Stomach smooth muscle (tissue), 2 donors: ENCODE measurements at regions not wholly inside any gene's neighbourhood (a gene's known extent, or its start where the extent isn't known, plus 50 kb on each side); places are given as distances from the start of the nearest gene placed in this dataset.

Experiments used
- H3K27ac ChIP-seq: one replicate; pipeline ENCODE4 v1.7.0; 2013; ENCODE audit warnings: mild to moderate bottlenecking, low read length, inconsistent platforms
- H3K27me3 ChIP-seq, 2 donors: one replicate each; pipeline ENCODE4 v1.7.0; 2013; ENCODE audit warnings: low read length in 2 of 2; ENCODE audit not compliant: insufficient read depth in 2 of 2, control insufficient read depth in 1 of 2
- H3K36me3 ChIP-seq, 2 donors: one replicate each; pipeline ENCODE4 v1.7.0; 2013; ENCODE audit warnings: low read length in 2 of 2; ENCODE audit not compliant: control insufficient read depth in 2 of 2, insufficient read depth in 2 of 2
- H3K4me1 ChIP-seq: one replicate; pipeline ENCODE4 v1.7.0; 2013; ENCODE audit warnings: low read length; ENCODE audit not compliant: control insufficient read depth, insufficient read depth
- H3K4me3 ChIP-seq, 2 donors: one replicate each; pipeline ENCODE4 v1.7.0; 2013; ENCODE audit warnings: low read length in 2 of 2
- H3K9ac ChIP-seq, 2 donors: one replicate each; pipeline ENCODE4 v1.7.0; 2013; ENCODE audit warnings: low read length in 2 of 2, mild to moderate bottlenecking in 1 of 2
- H3K9me3 ChIP-seq, 2 donors: one replicate each; pipeline ENCODE4 v1.7.0; 2013; ENCODE audit warnings: low read length in 2 of 2; ENCODE audit not compliant: control insufficient read depth in 2 of 2
- donor health status: healthy.
- donor health status: Pancreatic carcinoma.

- H3K9ac ChIP-seq = no peak overlapping the region
- H3K4me3 ChIP-seq = no peak overlapping the region
- no peaks in the 10 kb centered on the region for H3K36me3 ChIP-seq
- no peaks in the 10 kb centered on the region for H3K9me3 ChIP-seq
- H3K27me3 ChIP-seq = no peaks in the 10 kb centered on the region
- no peaks in the 10 kb centered on the region for H3K4me1 ChIP-seq
- H3K27ac ChIP-seq = no peak overlapping the region
Measured at GRCh38 chr9:71329873-71330272, 208.5 kb upstream of the TRPM3 start.

- Histone ChIP-seq H3K36me3 (no peaks in the 10 kb centered on the region), H3K4me3 (no peak overlapping the region), H3K9ac (no peak overlapping the region), H3K4me1 (no peaks in the 10 kb centered on the region), H3K9me3 (no peaks in the 10 kb centered on the region), H3K27me3 (no peaks in the 10 kb centered on the region), H3K27ac (no peak overlapping the region)
Measured at GRCh38 chr9:71326360-71326759, 204.9 kb upstream of the TRPM3 start.

- no peaks in the 10 kb centered on the region for H3K4me1 ChIP-seq
- H3K27me3 ChIP-seq = no peaks in the 10 kb centered on the region
- no peak overlapping the region for H3K27ac ChIP-seq
- no peak overlapping the region for H3K9ac ChIP-seq
- no peaks in the 10 kb centered on the region for H3K9me3 ChIP-seq
- H3K36me3 ChIP-seq = no peaks in the 10 kb centered on the region
- no peak overlapping the region for H3K4me3 ChIP-seq
Measured at GRCh38 chr9:71323357-71323756, 201.9 kb upstream of the TRPM3 start.

- Histone ChIP-seq H3K4me3 (no peak overlapping the region), H3K36me3 (no peaks in the 10 kb centered on the region), H3K9me3 (no peaks in the 10 kb centered on the region), H3K27ac (no peak overlapping the region), H3K4me1 (no peaks in the 10 kb centered on the region), H3K9ac (no peak overlapping the region), H3K27me3 (no peaks in the 10 kb centered on the region)
Measured at GRCh38 chr9:71322311-71322710, 200.9 kb upstream of the TRPM3 start.

GRCh38 chr9:71308454-71308853 lies 187.0 kb upstream of the TRPM3 start:
- Histone ChIP-seq H3K36me3 (no peaks in the 10 kb centered on the region), H3K9me3 (no peaks in the 10 kb centered on the region), H3K9ac (no peak overlapping the region), H3K27ac (no peak overlapping the region), H3K4me1 (no peaks in the 10 kb centered on the region), H3K4me3 (no peak overlapping the region), H3K27me3 (no peaks in the 10 kb centered on the region)

- Histone ChIP-seq H3K4me3 (no peak overlapping the region), H3K9ac (no peak overlapping the region)
Measured at GRCh38 chr9:71306134-71306533, 184.7 kb upstream of the TRPM3 start.

GRCh38 chr9:71303351-71303750 lies 181.9 kb upstream of the TRPM3 start:
- Histone ChIP-seq H3K9me3 (no peaks in the 10 kb centered on the region), H3K4me1 (no peaks in the 10 kb centered on the region), H3K9ac (no peak overlapping the region), H3K4me3 (no peak overlapping the region), H3K27ac (no peak overlapping the region), H3K36me3 (no peaks in the 10 kb centered on the region), H3K27me3 (no peaks in the 10 kb centered on the region)

More at GRCh38 chr9:71306134-71306533, 184.7 kb upstream of the TRPM3 start:
- Histone ChIP-seq H3K27me3 (no peaks in the 10 kb centered on the region), H3K36me3 (no peaks in the 10 kb centered on the region), H3K4me1 (no peaks in the 10 kb centered on the region), H3K9me3 (no peaks in the 10 kb centered on the region), H3K27ac (no peak overlapping the region)

- Histone ChIP-seq H3K27ac (no peak overlapping the region), H3K27me3 (no peaks in the 10 kb centered on the region), H3K36me3 (no peaks in the 10 kb centered on the region), H3K9ac (no peak overlapping the region), H3K4me3 (no peak overlapping the region), H3K9me3 (no peaks in the 10 kb centered on the region), H3K4me1 (no peaks in the 10 kb centered on the region)
Measured at GRCh38 chr9:71302776-71303175, 181.4 kb upstream of the TRPM3 start.

- no peaks in the 10 kb centered on the region for H3K9me3 ChIP-seq
- H3K9ac ChIP-seq = no peak overlapping the region
- no peak overlapping the region for H3K4me3 ChIP-seq
- H3K27ac ChIP-seq = no peak overlapping the region
- no peaks in the 10 kb centered on the region for H3K27me3 ChIP-seq
- no peaks in the 10 kb centered on the region for H3K36me3 ChIP-seq
- no peaks in the 10 kb centered on the region for H3K4me1 ChIP-seq
Measured at GRCh38 chr9:71295928-71296327, 174.5 kb upstream of the TRPM3 start.

- Histone ChIP-seq H3K9ac (no peak overlapping the region), H3K27me3 (no peaks in the 10 kb centered on the region), H3K36me3 (no peaks in the 10 kb centered on the region), H3K27ac (no peak overlapping the region), H3K4me3 (no peak overlapping the region), H3K4me1 (no peaks in the 10 kb centered on the region), H3K9me3 (no peaks in the 10 kb centered on the region)
Measured at GRCh38 chr9:71286146-71286545, 164.7 kb upstream of the TRPM3 start.

GRCh38 chr9:71285191-71285656 lies 163.8 kb upstream of the TRPM3 start:
- Histone ChIP-seq H3K4me1 (no peaks in the 10 kb centered on the region), H3K27me3 (no peaks in the 10 kb centered on the region), H3K36me3 (no peaks in the 10 kb centered on the region), H3K9me3 (no peaks in the 10 kb centered on the region), H3K9ac (no peak overlapping the region), H3K4me3 (no peak overlapping the region), H3K27ac (no peak overlapping the region)
